WTC11 (cell line): ENCODE measurements at regions not wholly inside any gene's neighbourhood (a gene's known extent, or its start where the extent isn't known, plus 50 kb on each side); places are given as distances from the start of the nearest gene placed in this dataset.
"Not testable (repeated sequence)": the region's sequence is repeated elsewhere in the genome, so short reads cannot be mapped to it uniquely, and the experiment has no call there.

Experiments used
- ATAC-seq: fragments of 200-7000 bp; cut with Tn5 transposase; 2 replicates; pipeline ENCODE4 v1.10.0; 2021; ENCODE audit warnings: mild to moderate bottlenecking, moderate library complexity
- CTCF ChIA-PET: fragments of 300-600 bp; sonication (Branson Sonifier 250); formaldehyde crosslinking; loops from one replicate; lab custom pipeline; 2021; ENCODE audit warnings: antibody characterized with exemption; lab: Charles Lee
- POLR2A ChIA-PET: fragments of 350-600 bp; sonication (Branson Sonifier 250); formaldehyde crosslinking; loops from one replicate; lab custom pipeline; 2021; ENCODE audit warnings: antibody characterized with exemption; lab: Charles Lee
- DNase-seq: peaks from one replicate; pipeline ENCODE4 v3.0.0; 2021; ENCODE audit warnings: low spot score
- H3K27ac Mint-ChIP-seq: 2 replicates; pipeline ENCODE4 v1.8.0; 2021; ENCODE audit warnings: mixed read lengths
- H3K27me3 Mint-ChIP-seq: 2 replicates; pipeline ENCODE4 v1.8.0; 2021; ENCODE audit warnings: low read depth, mild to moderate bottlenecking, moderate library complexity, mixed read lengths
- H3K36me3 Mint-ChIP-seq: 2 replicates; pipeline ENCODE4 v1.8.0; 2021; ENCODE audit warnings: mixed read lengths
- H3K4me1 Mint-ChIP-seq: 2 replicates; pipeline ENCODE4 v1.8.0; 2022; ENCODE audit warnings: mixed read lengths
- H3K4me3 Mint-ChIP-seq: 2 replicates; pipeline ENCODE4 v1.8.0; 2021; ENCODE audit warnings: mild to moderate bottlenecking, moderate library complexity, mixed read lengths
- H3K9me3 Mint-ChIP-seq: 2 replicates; pipeline ENCODE4 v1.8.0; 2021; ENCODE audit warnings: mixed read lengths
- AR ChIP-seq: fragments of 250-450 bp; sonication (Bioruptor Pico); IDR thresholded peaks from 2 replicates; pipeline ENCODE4 v1.9.0; 2021; ENCODE audit warnings: mild to moderate bottlenecking
- CDX4 ChIP-seq: fragments of 250-450 bp; sonication (Bioruptor Pico); IDR thresholded peaks from 2 replicates; pipeline ENCODE4 v1.9.0; 2021; ENCODE audit warnings: moderate library complexity, mild to moderate bottlenecking, inconsistent platforms, borderline replicate concordance
- ESRRA ChIP-seq: sonication (generic); formaldehyde crosslinking; IDR thresholded peaks from 2 replicates; pipeline ENCODE4 v1.8.1; 2022; ENCODE audit warnings: mild to moderate bottlenecking, missing genetic modification reagents, borderline replicate concordance
- FOXJ3 ChIP-seq: sonication (generic); formaldehyde crosslinking; IDR thresholded peaks from 2 replicates; pipeline ENCODE4 v1.9.0; 2021; ENCODE audit warnings: missing genetic modification reagents, mild to moderate bottlenecking, borderline replicate concordance
- FOXK1 ChIP-seq: sonication (generic); formaldehyde crosslinking; IDR thresholded peaks from 2 replicates; pipeline ENCODE4 v1.8.0; 2022; ENCODE audit warnings: mild to moderate bottlenecking, moderate library complexity, missing genetic modification reagents
- GTF2I ChIP-seq: fragments of 250-450 bp; sonication (Bioruptor Pico); conservative IDR thresholded peaks from 2 replicates; pipeline ENCODE4 v1.4.0; 2021; ENCODE audit warnings: mild to moderate bottlenecking
- HMGA2 ChIP-seq: fragments of 250-450 bp; sonication (Bioruptor Pico); IDR thresholded peaks from 2 replicates; pipeline ENCODE4 v1.4.0; 2021; ENCODE audit warnings: mild to moderate bottlenecking, moderate library complexity
- MXD4 ChIP-seq: fragments of 250-450 bp; sonication (Bioruptor Pico); IDR thresholded peaks from 2 replicates; pipeline ENCODE4 v1.8.0; 2021; ENCODE audit warnings: mild to moderate bottlenecking, moderate library complexity, borderline replicate concordance
- NR2C2 ChIP-seq: sonication (generic); formaldehyde crosslinking; IDR thresholded peaks from 2 replicates; pipeline ENCODE4 v1.8.0; 2022; ENCODE audit warnings: mild to moderate bottlenecking, missing genetic modification reagents
- TEAD1 ChIP-seq: sonication (generic); formaldehyde crosslinking; IDR thresholded peaks from 2 replicates; pipeline ENCODE4 v1.8.0; 2022; ENCODE audit warnings: mild to moderate bottlenecking, missing genetic modification reagents
- ZNF121 ChIP-seq: sonication (generic); formaldehyde crosslinking; IDR thresholded peaks from 2 replicates; pipeline ENCODE4 v1.8.0; 2023; ENCODE audit warnings: missing genetic modification reagents
- ZNF281 ChIP-seq: sonication (generic); formaldehyde crosslinking; IDR thresholded peaks from 2 replicates; pipeline ENCODE4 v1.8.0; 2023; ENCODE audit warnings: mild to moderate bottlenecking, missing genetic modification reagents
- TF ChIP-seq, protein P1 (sequence below): sonication (generic); formaldehyde crosslinking; IDR thresholded peaks from 2 replicates; pipeline ENCODE4 v1.8.0; 2023; ENCODE audit warnings: missing genetic modification reagents, mild to moderate bottlenecking, borderline replicate concordance
- TF ChIP-seq, protein P2 (sequence below): fragments of 250-450 bp; sonication (Bioruptor Pico); IDR thresholded peaks from 2 replicates; pipeline ENCODE4 v1.8.0; 2021; ENCODE audit warnings: mild to moderate bottlenecking
- TF ChIP-seq, protein P3 (sequence below): sonication (generic); formaldehyde crosslinking; IDR thresholded peaks from 2 replicates; pipeline ENCODE4 v1.8.0; 2022; ENCODE audit warnings: mild to moderate bottlenecking, missing genetic modification reagents
- TF ChIP-seq, protein P4 (sequence below): sonication (generic); formaldehyde crosslinking; IDR thresholded peaks from 2 replicates; pipeline ENCODE4 v1.8.1; 2023; ENCODE audit warnings: mild to moderate bottlenecking, missing genetic modification reagents, moderate library complexity

DNA sequence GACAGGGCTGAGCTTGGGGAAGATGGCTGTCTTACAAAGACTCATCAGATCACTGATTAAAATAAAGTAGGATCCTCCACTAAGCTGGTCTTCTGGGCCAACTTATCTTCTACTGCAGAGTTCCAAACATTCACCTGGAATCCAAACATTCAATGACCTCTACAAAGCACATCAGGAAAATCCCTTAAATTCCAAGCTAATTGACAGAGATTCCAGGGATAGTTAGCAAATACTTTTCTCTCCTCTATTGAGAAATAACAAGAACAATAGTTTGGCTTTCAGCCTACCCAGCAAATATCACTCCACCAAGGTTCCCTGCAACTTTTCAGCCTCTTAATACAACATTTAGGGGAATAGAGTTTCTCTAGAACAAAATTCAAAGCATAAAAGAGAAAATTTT is 140.6 kb upstream of the LIFR start:
- Mint-ChIP-seq H3K9me3 (peaks cover 34% of the 10 kb centered on the region), H3K36me3 (peaks cover 10% of the 10 kb centered on the region), H3K4me3 (no peak overlapping the region), H3K4me1 (peaks cover 16% of the 10 kb centered on the region), H3K27me3 (peaks cover 2% of the 10 kb centered on the region; the same call in 1 of the 2 replicates), H3K27ac (no peak overlapping the region)
- POLR2A ChIA-PET: no interaction called here
- CTCF ChIA-PET: interaction anchor here (1.7 to 2.7 kb wide), 2 partner anchors 113 to 255 kb away, joined by 6 to 9 read pairs; no protein-coding TSS in a partner anchor
- no peak for DNase-seq
- ATAC-seq: peak; percentile 41
- TF ChIP-seq ESRRA: no peak
- TF ChIP-seq NR2C2: no peak
- no peak for TF ChIP-seq GTF2I (CRISPR knock-in tag)
- TF ChIP-seq, protein P1, sequence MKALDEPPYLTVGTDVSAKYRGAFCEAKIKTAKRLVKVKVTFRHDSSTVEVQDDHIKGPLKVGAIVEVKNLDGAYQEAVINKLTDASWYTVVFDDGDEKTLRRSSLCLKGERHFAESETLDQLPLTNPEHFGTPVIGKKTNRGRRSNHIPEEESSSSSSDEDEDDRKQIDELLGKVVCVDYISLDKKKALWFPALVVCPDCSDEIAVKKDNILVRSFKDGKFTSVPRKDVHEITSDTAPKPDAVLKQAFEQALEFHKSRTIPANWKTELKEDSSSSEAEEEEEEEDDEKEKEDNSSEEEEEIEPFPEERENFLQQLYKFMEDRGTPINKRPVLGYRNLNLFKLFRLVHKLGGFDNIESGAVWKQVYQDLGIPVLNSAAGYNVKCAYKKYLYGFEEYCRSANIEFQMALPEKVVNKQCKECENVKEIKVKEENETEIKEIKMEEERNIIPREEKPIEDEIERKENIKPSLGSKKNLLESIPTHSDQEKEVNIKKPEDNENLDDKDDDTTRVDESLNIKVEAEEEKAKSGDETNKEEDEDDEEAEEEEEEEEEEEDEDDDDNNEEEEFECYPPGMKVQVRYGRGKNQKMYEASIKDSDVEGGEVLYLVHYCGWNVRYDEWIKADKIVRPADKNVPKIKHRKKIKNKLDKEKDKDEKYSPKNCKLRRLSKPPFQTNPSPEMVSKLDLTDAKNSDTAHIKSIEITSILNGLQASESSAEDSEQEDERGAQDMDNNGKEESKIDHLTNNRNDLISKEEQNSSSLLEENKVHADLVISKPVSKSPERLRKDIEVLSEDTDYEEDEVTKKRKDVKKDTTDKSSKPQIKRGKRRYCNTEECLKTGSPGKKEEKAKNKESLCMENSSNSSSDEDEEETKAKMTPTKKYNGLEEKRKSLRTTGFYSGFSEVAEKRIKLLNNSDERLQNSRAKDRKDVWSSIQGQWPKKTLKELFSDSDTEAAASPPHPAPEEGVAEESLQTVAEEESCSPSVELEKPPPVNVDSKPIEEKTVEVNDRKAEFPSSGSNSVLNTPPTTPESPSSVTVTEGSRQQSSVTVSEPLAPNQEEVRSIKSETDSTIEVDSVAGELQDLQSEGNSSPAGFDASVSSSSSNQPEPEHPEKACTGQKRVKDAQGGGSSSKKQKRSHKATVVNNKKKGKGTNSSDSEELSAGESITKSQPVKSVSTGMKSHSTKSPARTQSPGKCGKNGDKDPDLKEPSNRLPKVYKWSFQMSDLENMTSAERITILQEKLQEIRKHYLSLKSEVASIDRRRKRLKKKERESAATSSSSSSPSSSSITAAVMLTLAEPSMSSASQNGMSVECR (CRISPR knock-in tag): no peak
- TF ChIP-seq, protein P2, sequence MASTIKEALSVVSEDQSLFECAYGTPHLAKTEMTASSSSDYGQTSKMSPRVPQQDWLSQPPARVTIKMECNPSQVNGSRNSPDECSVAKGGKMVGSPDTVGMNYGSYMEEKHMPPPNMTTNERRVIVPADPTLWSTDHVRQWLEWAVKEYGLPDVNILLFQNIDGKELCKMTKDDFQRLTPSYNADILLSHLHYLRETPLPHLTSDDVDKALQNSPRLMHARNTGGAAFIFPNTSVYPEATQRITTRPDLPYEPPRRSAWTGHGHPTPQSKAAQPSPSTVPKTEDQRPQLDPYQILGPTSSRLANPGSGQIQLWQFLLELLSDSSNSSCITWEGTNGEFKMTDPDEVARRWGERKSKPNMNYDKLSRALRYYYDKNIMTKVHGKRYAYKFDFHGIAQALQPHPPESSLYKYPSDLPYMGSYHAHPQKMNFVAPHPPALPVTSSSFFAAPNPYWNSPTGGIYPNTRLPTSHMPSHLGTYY (CRISPR knock-in tag): no peak
- no peak for TF ChIP-seq ZNF121 (CRISPR knock-in tag)
- no peak for TF ChIP-seq MXD4
- TF ChIP-seq FOXK1: no peak

GRCh38 chr5:38705529-38705928 is 140.3 kb upstream of the OSMR start:
- H3K27me3 Mint-ChIP-seq, H3K4me3 Mint-ChIP-seq, H3K4me1 Mint-ChIP-seq, POLR2A ChIA-PET, CTCF ChIA-PET, ATAC-seq, H3K36me3 Mint-ChIP-seq, DNase-seq, H3K27ac Mint-ChIP-seq, H3K9me3 Mint-ChIP-seq: not testable (repeated sequence)

DNA sequence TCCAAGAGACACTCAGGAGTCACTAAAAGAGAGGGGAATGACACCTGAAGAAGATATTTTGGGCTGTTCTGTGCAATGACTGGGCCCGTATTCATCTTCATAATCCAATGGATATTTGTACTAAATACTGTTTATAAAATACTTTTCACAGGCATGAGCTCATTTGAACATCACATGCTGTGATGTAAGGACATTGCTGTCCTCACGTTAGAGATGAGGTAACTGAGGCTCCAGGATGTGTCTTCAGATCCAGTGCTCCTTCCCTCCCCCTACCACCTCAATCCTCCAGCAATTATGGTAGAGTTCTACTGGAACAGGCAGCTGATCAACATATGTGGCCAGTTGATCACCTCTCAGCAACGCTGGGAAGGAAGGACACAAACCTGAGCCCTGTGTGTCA is 139.4 kb upstream of the OSMR start:
- H3K27me3 Mint-ChIP-seq: no peaks in the 10 kb centered on the region; the same call in 1 of the 2 replicates
- ATAC-seq (no peak), DNase-seq (no peak)
- H3K9me3 Mint-ChIP-seq: no peaks in the 10 kb centered on the region
- H3K4me3 Mint-ChIP-seq: no peak overlapping the region
- CTCF ChIA-PET: no interaction called here
- no peaks in the 10 kb centered on the region for H3K36me3 Mint-ChIP-seq
- no peak overlapping the region for H3K27ac Mint-ChIP-seq
- H3K4me1 Mint-ChIP-seq: peaks cover 3% of the 10 kb centered on the region; the same call in 1 of the 2 replicates
- POLR2A ChIA-PET: no interaction called here
- TF ChIP-seq TEAD1 (CRISPR knock-in tag) (no peak), FOXJ3 (CRISPR knock-in tag) (no peak), HMGA2 (CRISPR knock-in tag) (no peak), AR (CRISPR knock-in tag) (no peak), CDX4 (CRISPR knock-in tag) (no peak), ZNF281 (no peak)
- TF ChIP-seq, protein P3, sequence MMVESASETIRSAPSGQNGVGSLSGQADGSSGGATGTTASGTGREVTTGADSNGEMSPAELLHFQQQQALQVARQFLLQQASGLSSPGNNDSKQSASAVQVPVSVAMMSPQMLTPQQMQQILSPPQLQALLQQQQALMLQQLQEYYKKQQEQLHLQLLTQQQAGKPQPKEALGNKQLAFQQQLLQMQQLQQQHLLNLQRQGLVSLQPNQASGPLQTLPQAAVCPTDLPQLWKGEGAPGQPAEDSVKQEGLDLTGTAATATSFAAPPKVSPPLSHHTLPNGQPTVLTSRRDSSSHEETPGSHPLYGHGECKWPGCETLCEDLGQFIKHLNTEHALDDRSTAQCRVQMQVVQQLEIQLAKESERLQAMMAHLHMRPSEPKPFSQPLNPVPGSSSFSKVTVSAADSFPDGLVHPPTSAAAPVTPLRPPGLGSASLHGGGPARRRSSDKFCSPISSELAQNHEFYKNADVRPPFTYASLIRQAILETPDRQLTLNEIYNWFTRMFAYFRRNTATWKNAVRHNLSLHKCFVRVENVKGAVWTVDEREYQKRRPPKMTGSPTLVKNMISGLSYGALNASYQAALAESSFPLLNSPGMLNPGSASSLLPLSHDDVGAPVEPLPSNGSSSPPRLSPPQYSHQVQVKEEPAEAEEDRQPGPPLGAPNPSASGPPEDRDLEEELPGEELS: no peak
- TF ChIP-seq, protein P4, sequence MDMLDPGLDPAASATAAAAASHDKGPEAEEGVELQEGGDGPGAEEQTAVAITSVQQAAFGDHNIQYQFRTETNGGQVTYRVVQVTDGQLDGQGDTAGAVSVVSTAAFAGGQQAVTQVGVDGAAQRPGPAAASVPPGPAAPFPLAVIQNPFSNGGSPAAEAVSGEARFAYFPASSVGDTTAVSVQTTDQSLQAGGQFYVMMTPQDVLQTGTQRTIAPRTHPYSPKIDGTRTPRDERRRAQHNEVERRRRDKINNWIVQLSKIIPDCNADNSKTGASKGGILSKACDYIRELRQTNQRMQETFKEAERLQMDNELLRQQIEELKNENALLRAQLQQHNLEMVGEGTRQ: no peak
